B cell (primary cell): ENCODE measurements at regions not wholly inside any gene's neighbourhood (a gene's known extent, or its start where the extent isn't known, plus 50 kb on each side); places are given as distances from the start of the nearest gene placed in this dataset.

ENCODE experiments used
- ATAC-seq: fragments of 200-7000 bp; cut with Tn5 transposase; one replicate; pipeline ENCODE4 v1.10.0; 2021; ENCODE audit warnings: low read depth, mild to moderate bottlenecking, moderate number of reproducible peaks, moderate library complexity
- CTCF ChIA-PET: fragments of 350-600 bp; sonication (Branson Sonifier 250); formaldehyde crosslinking; loops from one replicate; lab custom pipeline; 2021; ENCODE audit warnings: antibody characterized with exemption, inconsistent platforms; lab: Charles Lee
- POLR2A ChIA-PET: fragments of 350-600 bp; sonication (Branson Sonifier 250); formaldehyde crosslinking; loops from one replicate; lab custom pipeline; 2021; ENCODE audit warnings: antibody characterized with exemption; lab: Charles Lee
- DNase-seq: peaks from one replicate; pipeline ENCODE4 v3.0.0; 2013
- H2AFZ ChIP-seq: 2 replicates; pipeline ENCODE4 v1.6.1; 2012; ENCODE audit warnings: mild to moderate bottlenecking, low read depth, low read length; ENCODE audit not compliant: insufficient read depth, poor library complexity, severe bottlenecking
- H3K27ac ChIP-seq, 2 donors: 1 replicate in 1 of 2; 2 replicates in 1 of 2; pipeline ENCODE4 v1.5.1; 2012 to 2013; ENCODE audit warnings: low read length in 2 of 2, mild to moderate bottlenecking in 2 of 2, moderate library complexity in 1 of 2
- H3K27me3 ChIP-seq, 4 experiments: fragments of 200-600 bp in 1 of 4; sonication (generic) in 1 of 4; replicated peaks in 1 of 4; 1 replicate in 2 of 4; 2 replicates in 2 of 4; pipeline versions ENCODE4 v1.6.1 to v1.7.0; 2013 to 2016; ENCODE audit warnings: low read length in 3 of 4, mild to moderate bottlenecking in 2 of 4, mixed read lengths in 1 of 4, moderate library complexity in 1 of 4; ENCODE audit not compliant: insufficient read depth in 4 of 4, control insufficient read depth in 3 of 4; ENCODE audit errors: control extremely low read depth in 1 of 4
- H3K36me3 ChIP-seq, 2 experiments: replicated peaks in 1 of 2; 1 replicate in 1 of 2; 2 replicates in 1 of 2; pipeline versions ENCODE4 v1.6.1 to v1.7.1; 2013; ENCODE audit warnings: low read length in 1 of 2; ENCODE audit not compliant: insufficient read depth in 2 of 2, control insufficient read depth in 1 of 2; ENCODE audit errors: control extremely low read depth in 1 of 2, extremely low read depth in 1 of 2
- H3K4me1 ChIP-seq, 2 donors: fragments of 200-600 bp in 1 of 2; sonication (generic) in 1 of 2; 1 replicate in 1 of 2; 2 replicates in 1 of 2; pipeline versions ENCODE4 v1.5.1 to v1.6.1; 2013 to 2017; ENCODE audit warnings: low read length in 2 of 2; ENCODE audit not compliant: control insufficient read depth in 2 of 2, insufficient read depth in 2 of 2
- H3K4me2 ChIP-seq: replicated peaks from 2 replicates; pipeline ENCODE3; 2012; ENCODE audit warnings: mild to moderate bottlenecking, low read depth, low read length; ENCODE audit not compliant: poor library complexity, severe bottlenecking
- H3K4me3 ChIP-seq, 5 experiments: fragments of 200-600 bp in 1 of 5; sonication (generic) in 1 of 5; 1 replicate in 3 of 5; 2 replicates in 2 of 5; pipeline versions ENCODE4 v1.5.1 to v1.7.0; 2011 to 2016; ENCODE audit warnings: low read length in 4 of 5, mild to moderate bottlenecking in 4 of 5, low read depth in 2 of 5, control low read depth in 1 of 5, moderate library complexity in 1 of 5; ENCODE audit not compliant: insufficient read depth in 1 of 5; ENCODE audit errors: control extremely low read depth in 1 of 5, extremely low read depth in 1 of 5
- H3K79me2 ChIP-seq: fragments of 200-600 bp; sonication (generic); one replicate; pipeline ENCODE4 v1.6.0; 2016; ENCODE audit warnings: low read length; ENCODE audit not compliant: control insufficient read depth, insufficient read depth
- H3K9ac ChIP-seq: fragments of 200-600 bp; sonication (generic); 2 replicates; pipeline ENCODE4 v1.6.1; 2017; ENCODE audit warnings: mild to moderate bottlenecking, low read length, moderate library complexity
- H3K9me3 ChIP-seq, 3 donors: one replicate each; pipeline versions ENCODE4 v1.6.1 to v1.7.1; 2013; ENCODE audit warnings: low read length in 2 of 3; ENCODE audit not compliant: control insufficient read depth in 2 of 3, insufficient read depth in 1 of 3; ENCODE audit errors: control extremely low read depth in 1 of 3
- H4K20me1 ChIP-seq: 2 replicates; pipeline ENCODE4 v1.6.0; 2012; ENCODE audit warnings: mild to moderate bottlenecking, low read length; ENCODE audit not compliant: insufficient read depth, control insufficient read depth, poor library complexity, severe bottlenecking
- H3K27ac Mint-ChIP-seq: one replicate; pipeline ENCODE4 v1.8.0; 2021; ENCODE audit warnings: mixed read lengths
- H3K27me3 Mint-ChIP-seq: one replicate; pipeline ENCODE4 v1.8.0; 2021; ENCODE audit warnings: mixed read lengths
- H3K4me1 Mint-ChIP-seq: one replicate; pipeline ENCODE4 v1.8.0; 2021; ENCODE audit warnings: mixed read lengths
- H3K4me3 Mint-ChIP-seq: one replicate; pipeline ENCODE4 v1.8.0; 2021; ENCODE audit warnings: mixed read lengths
- H3K9me3 Mint-ChIP-seq: one replicate; pipeline ENCODE4 v1.8.0; 2022; ENCODE audit warnings: mixed read lengths; ENCODE audit not compliant: insufficient read depth
- CTCF ChIP-seq: fragments of 200-600 bp; IDR thresholded peaks from one replicate; pipeline ENCODE4 v1.8.0; 2022; ENCODE audit warnings: antibody characterized with exemption, mild to moderate bottlenecking
- EZH2 ChIP-seq: IDR thresholded peaks from 2 replicates; pipeline ENCODE4 v1.6.1; 2012; ENCODE audit warnings: borderline replicate concordance, low read depth, mild to moderate bottlenecking, moderate library complexity, low read length; ENCODE audit not compliant: insufficient read depth, poor library complexity, severe bottlenecking
- WGBS: methylation state at CpG from one replicate; pipeline ENCODE4 v1.1.5; 2013; ENCODE audit warnings: missing lambda C conversion rate; ENCODE audit not compliant: insufficient coverage; 5-methylcytosine and 5-hydroxymethylcytosine counted together
- intact Hi-C: fragments of 100-400 bp; cut with micrococcal nuclease; formaldehyde crosslinking; loops from one replicate; pipeline ENCODE4 v1.10.0; 2022

- Histone ChIP-seq H3K36me3 (no peaks in the 10 kb centered on the region), H3K4me2 (no peak overlapping the region), H3K79me2 (no peaks in the 10 kb centered on the region), H3K9ac (no peak overlapping the region), H2AFZ (no peak overlapping the region), H3K27me3 (no peaks in the 10 kb centered on the region), H3K27ac (no peak overlapping the region), H4K20me1 (no peaks in the 10 kb centered on the region), H3K4me1 (no peaks in the 10 kb centered on the region), H3K4me3 (no peak overlapping the region), H3K9me3 (no peaks in the 10 kb centered on the region)
- intact Hi-C loops: no loop called here
- TF ChIP-seq EZH2 (no peak), CTCF (no peak)
- H3K27ac Mint-ChIP-seq: no peak overlapping the region
- no peaks in the 10 kb centered on the region for H3K9me3 Mint-ChIP-seq
- no peak for ATAC-seq
- no peaks in the 10 kb centered on the region for H3K27me3 Mint-ChIP-seq
- POLR2A ChIA-PET: no interaction called here
- CTCF ChIA-PET: no interaction called here
- WGBS: no CpG with 5 or more reads among the region's 1 CpG
- H3K4me1 Mint-ChIP-seq: no peaks in the 10 kb centered on the region
- no peak overlapping the region for H3K4me3 Mint-ChIP-seq
- DNase-seq: no peak
Measured at GRCh38 chr3:159168788-159169187, 366.9 kb downstream of the MFSD1 start.

DNA sequence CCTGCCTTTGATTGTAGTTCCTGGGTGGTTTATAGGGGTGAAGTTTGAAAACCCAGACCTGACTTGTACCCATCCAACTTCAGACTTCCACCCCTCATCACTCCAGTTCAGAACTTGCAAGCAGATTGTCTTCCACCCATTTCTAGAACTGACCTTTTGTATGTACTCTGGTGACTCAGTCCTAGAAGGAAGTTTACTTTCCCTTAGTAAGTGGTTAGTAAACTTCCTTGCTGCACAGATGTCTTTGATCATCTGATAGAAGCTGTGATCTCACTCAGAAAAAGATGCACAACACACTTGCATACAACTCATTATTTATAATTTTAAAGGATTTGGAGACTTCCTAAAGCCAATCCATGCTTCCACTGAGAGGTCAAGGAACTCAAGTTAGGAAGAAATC is 368.0 kb downstream of the MFSD1 start:
- ChIA-PET CTCF (no interaction called here), POLR2A (no interaction called here)
- no peaks in the 10 kb centered on the region for H3K9me3 ChIP-seq
- no peak overlapping the region for H3K4me3 ChIP-seq
- no peak overlapping the region for H3K27ac ChIP-seq
- no peak overlapping the region for H3K27ac Mint-ChIP-seq
- H3K27me3 Mint-ChIP-seq: peaks cover 2% of the 10 kb centered on the region
- no peaks in the 10 kb centered on the region for H3K4me1 ChIP-seq
- no peak overlapping the region for H3K4me3 Mint-ChIP-seq
- no peaks in the 10 kb centered on the region for H3K27me3 ChIP-seq
- H3K9me3 Mint-ChIP-seq: no peaks in the 10 kb centered on the region
- intact Hi-C loops: no loop called here
- H4K20me1 ChIP-seq: no peaks in the 10 kb centered on the region
- TF ChIP-seq CTCF (no peak), EZH2 (no peak)
- H3K4me1 Mint-ChIP-seq: no peaks in the 10 kb centered on the region
- H3K9ac ChIP-seq: no peak overlapping the region
- H3K79me2 ChIP-seq: no peaks in the 10 kb centered on the region
- ATAC-seq (no peak), DNase-seq (no peak)
- H3K36me3 ChIP-seq: no peaks in the 10 kb centered on the region
- H3K4me2 ChIP-seq: no peak overlapping the region
- H2AFZ ChIP-seq: no peak overlapping the region
